ENCODE measurements at regions not wholly inside any gene's neighbourhood (a gene's known extent, or its start where the extent isn't known, plus 50 kb on each side); places are given as distances from the start of the nearest gene placed in this dataset.

GRCh38 chr9:135036861-135037465 is 50.5 kb upstream of the OLFM1 start:
- in situ Hi-C loops (cut with HindIII; ENCODE audit: low pct_unique_long_range_greater_than_20kb, low sequenced_read_pairs) = no loop called here
- no peak for DNase-seq (ENCODE audit: low read depth)

- in situ Hi-C loops (cut with HindIII; ENCODE audit: low pct_unique_long_range_greater_than_20kb, low sequenced_read_pairs) = no loop called here
- no peak for DNase-seq (ENCODE audit: low read depth)
These were observed 49.8 kb upstream of the OLFM1 start for GRCh38 chr9:135037521-135038250.
